Fibroblast of skin of abdomen (primary cell): ENCODE measurements at regions not wholly inside any gene's neighbourhood (a gene's known extent, or its start where the extent isn't known, plus 50 kb on each side); places are given as distances from the start of the nearest gene placed in this dataset.

Experiments
- DNase-seq: peaks from one replicate; pipeline ENCODE4 v3.0.0-alpha.2; 2013

GRCh38 chr5:116764941-116765340 is 190.3 kb upstream of the SEMA6A start:
- DNase-seq, result no peak

- DNase-seq, result no peak
Measured at GRCh38 chr5:116763987-116764866, 189.6 kb upstream of the SEMA6A start.

GRCh38 chr5:116759860-116760640 is 185.4 kb upstream of the SEMA6A start:
- no peak for DNase-seq

- DNase-seq, result no peak
Measured at GRCh38 chr5:116757326-116757725, 182.7 kb upstream of the SEMA6A start.

GRCh38 chr5:116756531-116756930 is 181.9 kb upstream of the SEMA6A start:
- no peak for DNase-seq

- no peak for DNase-seq
Measured at GRCh38 chr5:116754556-116754955, 179.9 kb upstream of the SEMA6A start.

- no peak for DNase-seq
Measured at GRCh38 chr5:116751684-116752083, 177.1 kb upstream of the SEMA6A start.

GRCh38 chr5:116750631-116751580 is 176.3 kb upstream of the SEMA6A start:
- DNase-seq, result no peak

- DNase-seq, result no peak
Measured at GRCh38 chr5:116747881-116748280, 173.3 kb upstream of the SEMA6A start.

- no peak for DNase-seq
Measured at GRCh38 chr5:116746668-116747067, 172.0 kb upstream of the SEMA6A start.

GRCh38 chr5:116740771-116741170 is 166.1 kb upstream of the SEMA6A start:
- no peak for DNase-seq

GRCh38 chr5:116739571-116739970 is 164.9 kb upstream of the SEMA6A start:
- no peak for DNase-seq

- peak; percentile 36 for DNase-seq
Measured at GRCh38 chr5:116738615-116739261, 164.1 kb upstream of the SEMA6A start.

- no peak for DNase-seq
Measured at GRCh38 chr5:116738239-116738614, 163.6 kb upstream of the SEMA6A start.

GRCh38 chr5:116736671-116737070 is 162.0 kb upstream of the SEMA6A start:
- no peak for DNase-seq

- no peak for DNase-seq
Measured at GRCh38 chr5:116733991-116734975, 159.7 kb upstream of the SEMA6A start.

- DNase-seq, result no peak
Measured at GRCh38 chr5:116732591-116732990, 158.0 kb upstream of the SEMA6A start.

GRCh38 chr5:116731432-116731831 is 156.8 kb upstream of the SEMA6A start:
- DNase-seq, result no peak

GRCh38 chr5:116730706-116731105 is 156.1 kb upstream of the SEMA6A start:
- DNase-seq, result no peak

- DNase-seq, result no peak
Measured at GRCh38 chr5:116730185-116730584, 155.6 kb upstream of the SEMA6A start.

- no peak for DNase-seq
Measured at GRCh38 chr5:116727248-116727647, 152.6 kb upstream of the SEMA6A start.
